ENCODE measurements at regions not wholly inside any gene's neighbourhood (a gene's known extent, or its start where the extent isn't known, plus 50 kb on each side); places are given as distances from the start of the nearest gene placed in this dataset.

DNA sequence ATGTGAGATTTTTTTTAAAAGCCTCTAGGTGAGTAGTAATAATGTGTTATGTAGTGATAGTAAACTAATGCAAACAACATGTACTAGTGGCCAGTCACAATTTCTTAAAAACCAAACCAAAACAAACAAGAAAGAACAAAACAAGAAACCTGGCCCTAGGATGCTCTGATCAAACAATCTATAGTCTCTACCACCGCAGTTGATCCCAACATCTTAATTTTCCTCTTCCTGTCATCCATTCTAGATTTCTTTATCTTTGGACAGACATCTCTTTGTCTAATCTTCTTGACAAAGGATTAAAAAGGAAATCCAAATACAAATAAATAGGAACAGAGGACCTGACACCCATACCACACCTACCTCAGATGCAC lies 188.2 kb upstream of the ADAMTS5 start:
- no peak overlapping the region for H3K4me3 ChIP-seq (ENCODE audit: low read depth, low read length)
- ChIA-PET CTCF (no interaction called here), POLR2A (no interaction called here)
- no peak for DNase-seq (ENCODE audit: low read depth, low spot score)
- no peak overlapping the region for H3K27ac ChIP-seq (ENCODE audit: low read depth, low read length)
- H3K27me3 ChIP-seq (ENCODE audit: control insufficient read depth, insufficient read depth, low read length) = no peaks in the 10 kb centered on the region
- H3K9me3 ChIP-seq (ENCODE audit: control insufficient read depth, insufficient read depth, low read length) = no peaks in the 10 kb centered on the region
- TF ChIP-seq, protein P1, sequence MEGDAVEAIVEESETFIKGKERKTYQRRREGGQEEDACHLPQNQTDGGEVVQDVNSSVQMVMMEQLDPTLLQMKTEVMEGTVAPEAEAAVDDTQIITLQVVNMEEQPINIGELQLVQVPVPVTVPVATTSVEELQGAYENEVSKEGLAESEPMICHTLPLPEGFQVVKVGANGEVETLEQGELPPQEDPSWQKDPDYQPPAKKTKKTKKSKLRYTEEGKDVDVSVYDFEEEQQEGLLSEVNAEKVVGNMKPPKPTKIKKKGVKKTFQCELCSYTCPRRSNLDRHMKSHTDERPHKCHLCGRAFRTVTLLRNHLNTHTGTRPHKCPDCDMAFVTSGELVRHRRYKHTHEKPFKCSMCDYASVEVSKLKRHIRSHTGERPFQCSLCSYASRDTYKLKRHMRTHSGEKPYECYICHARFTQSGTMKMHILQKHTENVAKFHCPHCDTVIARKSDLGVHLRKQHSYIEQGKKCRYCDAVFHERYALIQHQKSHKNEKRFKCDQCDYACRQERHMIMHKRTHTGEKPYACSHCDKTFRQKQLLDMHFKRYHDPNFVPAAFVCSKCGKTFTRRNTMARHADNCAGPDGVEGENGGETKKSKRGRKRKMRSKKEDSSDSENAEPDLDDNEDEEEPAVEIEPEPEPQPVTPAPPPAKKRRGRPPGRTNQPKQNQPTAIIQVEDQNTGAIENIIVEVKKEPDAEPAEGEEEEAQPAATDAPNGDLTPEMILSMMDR (IDR thresholded peaks at IDR 0.05; ENCODE audit: low read depth, low read length) = no peak

DNA sequence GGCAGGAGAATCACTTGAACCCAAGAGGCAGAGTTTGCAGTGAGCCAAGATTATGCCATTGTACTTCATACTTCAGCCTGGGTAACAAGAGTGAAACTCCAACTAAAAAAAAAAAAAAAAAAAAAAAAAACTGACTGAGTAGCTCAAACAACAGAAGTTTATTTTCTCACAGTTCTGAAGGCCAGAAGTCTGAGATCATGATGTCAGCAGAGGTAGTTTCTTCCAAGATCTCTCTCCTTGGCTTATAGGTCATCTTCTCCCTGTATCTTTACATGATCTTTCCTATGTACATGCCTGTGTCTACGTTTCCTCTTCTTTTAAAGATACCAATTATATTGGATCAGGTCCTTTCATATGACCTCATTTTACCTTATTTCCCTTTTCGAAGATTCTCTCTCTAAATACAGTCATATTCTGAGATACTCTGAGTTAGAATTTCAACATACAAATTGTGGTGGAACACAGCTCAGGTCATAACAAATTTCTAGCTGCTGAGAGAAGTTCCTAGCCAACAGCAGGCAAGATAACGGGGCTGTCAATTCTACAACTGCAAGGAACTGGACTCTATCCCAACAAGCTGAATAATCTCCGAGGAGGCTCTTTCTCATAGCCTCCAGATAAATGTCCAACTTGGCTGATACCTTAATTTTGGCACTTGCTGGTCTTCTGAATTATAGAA lies 187.7 kb upstream of the ADAMTS5 start:
- no peak overlapping the region for H3K4me3 ChIP-seq (ENCODE audit: low read depth, low read length)
- H3K9me3 ChIP-seq (ENCODE audit: control insufficient read depth, insufficient read depth, low read length) = no peaks in the 10 kb centered on the region
- no peak overlapping the region for H3K27ac ChIP-seq (ENCODE audit: low read depth, low read length)
- no peaks in the 10 kb centered on the region for H3K27me3 ChIP-seq (ENCODE audit: control insufficient read depth, insufficient read depth, low read length)
- ChIA-PET POLR2A (no interaction called here), CTCF (no interaction called here)
- no peak for DNase-seq (ENCODE audit: low read depth, low spot score)
- TF ChIP-seq, protein P1 (IDR thresholded peaks at IDR 0.05; ENCODE audit: low read depth, low read length) = no peak

DNA sequence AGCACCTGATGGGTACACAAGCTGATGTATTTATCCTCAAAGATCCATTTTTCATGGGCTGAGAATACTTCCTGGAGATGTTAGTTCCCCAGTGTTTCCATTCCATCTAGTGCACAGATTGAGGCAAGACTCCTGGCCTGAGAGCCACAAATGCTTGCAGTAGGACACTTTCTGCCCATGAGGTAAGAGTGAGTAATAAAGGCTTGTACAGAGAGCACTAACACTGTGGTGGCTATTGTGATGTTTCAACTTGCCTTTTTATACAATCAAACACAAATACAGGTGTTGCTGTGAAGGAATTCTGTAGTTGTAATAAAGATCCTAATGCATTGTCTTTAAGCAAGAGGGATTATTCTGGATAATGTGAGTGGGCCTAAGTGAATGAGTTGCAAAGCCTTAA lies 186.1 kb upstream of the ADAMTS5 start:
- no peak overlapping the region for H3K4me3 ChIP-seq (ENCODE audit: low read depth, low read length)
- no peak overlapping the region for H3K27ac ChIP-seq (ENCODE audit: low read depth, low read length)
- no peaks in the 10 kb centered on the region for H3K9me3 ChIP-seq (ENCODE audit: control insufficient read depth, insufficient read depth, low read length)
- no peak for DNase-seq (ENCODE audit: low read depth, low spot score)
- TF ChIP-seq, protein P1 (IDR thresholded peaks at IDR 0.05; ENCODE audit: low read depth, low read length) = no peak
- CTCF ChIA-PET = no interaction called here
- H3K27me3 ChIP-seq (ENCODE audit: control insufficient read depth, insufficient read depth, low read length) = no peaks in the 10 kb centered on the region
- POLR2A ChIA-PET = no interaction called here

DNA sequence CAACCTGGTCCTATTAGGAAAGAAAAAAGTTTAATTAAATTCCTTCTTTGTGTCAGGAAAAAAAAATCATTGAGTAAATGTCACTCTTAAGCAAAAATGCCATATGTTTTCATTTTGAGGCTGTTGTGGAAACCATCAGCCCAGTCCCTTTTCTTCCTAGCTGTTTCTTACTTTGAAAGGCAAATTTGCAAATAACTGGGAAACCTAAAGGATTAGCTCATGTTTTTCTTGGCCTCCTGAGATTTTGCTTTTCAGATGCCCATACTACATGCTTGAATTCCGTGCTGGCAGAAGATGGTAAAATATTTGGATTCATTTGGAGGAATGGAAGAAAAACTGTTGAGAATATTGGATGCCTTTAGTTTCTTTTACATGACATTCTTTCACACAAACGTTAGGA lies 182.1 kb upstream of the ADAMTS5 start:
- ChIA-PET POLR2A (interaction anchor here (0.5 kb wide), 1 partner anchor 128 kb away, joined by 3 read pairs; no protein-coding TSS in a partner anchor), CTCF (no interaction called here)
- no peak for DNase-seq (ENCODE audit: low read depth, low spot score)
- Histone ChIP-seq H3K27ac (ENCODE audit: low read depth, low read length) (no peak overlapping the region), H3K27me3 (ENCODE audit: control insufficient read depth, insufficient read depth, low read length) (no peaks in the 10 kb centered on the region), H3K4me3 (ENCODE audit: low read depth, low read length) (no peak overlapping the region), H3K9me3 (ENCODE audit: control insufficient read depth, insufficient read depth, low read length) (no peaks in the 10 kb centered on the region)
- TF ChIP-seq, protein P1 (IDR thresholded peaks at IDR 0.05; ENCODE audit: low read depth, low read length) = no peak

DNA sequence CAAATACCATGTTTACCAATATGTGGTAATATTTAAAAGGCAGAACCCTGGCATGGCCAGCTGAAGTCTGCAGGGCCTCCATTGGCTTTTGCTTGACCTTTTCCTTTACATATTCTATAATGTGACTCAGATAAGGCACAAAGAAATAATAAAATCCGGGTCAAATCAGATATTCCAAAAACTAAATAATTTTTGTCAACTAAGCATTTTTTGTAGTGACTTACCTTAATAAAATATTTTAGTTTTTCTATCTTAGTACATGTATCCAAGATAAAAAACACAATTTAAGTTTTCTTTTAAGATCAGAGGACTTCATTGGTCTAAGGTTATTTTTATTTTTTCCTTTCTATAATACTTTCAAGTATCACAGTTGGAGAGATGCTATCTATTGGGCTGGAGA lies 179.4 kb upstream of the ADAMTS5 start:
- peaks cover 8% of the 10 kb centered on the region; the same call in 1 of the 2 replicates for H3K9me3 ChIP-seq (ENCODE audit: control insufficient read depth, insufficient read depth, low read length)
- no peak overlapping the region for H3K4me3 ChIP-seq (ENCODE audit: low read depth, low read length)
- TF ChIP-seq, protein P1 (IDR thresholded peaks at IDR 0.05; ENCODE audit: low read depth, low read length) = no peak
- H3K27ac ChIP-seq (ENCODE audit: low read depth, low read length) = no peak overlapping the region
- CTCF ChIA-PET = no interaction called here
- no peaks in the 10 kb centered on the region for H3K27me3 ChIP-seq (ENCODE audit: control insufficient read depth, insufficient read depth, low read length)
- POLR2A ChIA-PET = no interaction called here
- DNase-seq (ENCODE audit: low read depth, low spot score) = no peak
